ENCODE measurements at regions not wholly inside any gene's neighbourhood (a gene's known extent, or its start where the extent isn't known, plus 50 kb on each side); places are given as distances from the start of the nearest gene placed in this dataset.

- H3K4me1 ChIP-seq (ENCODE audit: insufficient read depth) = no peaks in the 10 kb centered on the region; the same call in 1 of the 2 replicates
- DNase-seq (ENCODE audit: low spot score) (no peak), ATAC-seq (no peak)
- no peak overlapping the region for H3K4me2 ChIP-seq
- TF ChIP-seq REST (IDR thresholded peaks at IDR 0.05; ENCODE audit: unreplicated experiment) = no peak
- no peaks in the 10 kb centered on the region for H3F3A ChIP-seq (replicated peaks; ENCODE audit: low read depth)
- peaks cover 7% of the 10 kb centered on the region; the same call in 2 of the 3 replicates for H3K4me1 Mint-ChIP-seq
- H3K79me2 ChIP-seq (replicated peaks; ENCODE audit: insufficient read depth) = no peaks in the 10 kb centered on the region
- peaks cover 4% of the 10 kb centered on the region for H3K27me3 Mint-ChIP-seq (ENCODE audit: insufficient read depth, low read depth, poor library complexity)
- H2AFZ ChIP-seq = no peak overlapping the region
- no peak overlapping the region for H3K4me3 Mint-ChIP-seq
- no peak overlapping the region for H3K4me3 ChIP-seq
- no peak overlapping the region for H3K27ac ChIP-seq (ENCODE audit: low read depth)
- H4K20me1 ChIP-seq (replicated peaks; ENCODE audit: insufficient read depth) = no peaks in the 10 kb centered on the region
- H3K27ac Mint-ChIP-seq = no peak overlapping the region
- H3K9me3 Mint-ChIP-seq = no peaks in the 10 kb centered on the region
- H3K36me3 ChIP-seq (ENCODE audit: insufficient read depth) = no peaks in the 10 kb centered on the region
- no peaks in the 10 kb centered on the region for H3K36me3 Mint-ChIP-seq (ENCODE audit: low read depth)
- H3K27me3 ChIP-seq (ENCODE audit: insufficient read depth) = no peaks in the 10 kb centered on the region
- H3K9me2 ChIP-seq (ENCODE audit: insufficient read depth) = peaks cover 3% of the 10 kb centered on the region; the same call in 1 of the 2 replicates
Measured at GRCh38 chr11:128289048-128289447, 298.3 kb downstream of the ETS1 start.

GRCh38 chr11:128288368-128288767, 299.0 kb downstream of the ETS1 start:
- Mint-ChIP-seq H3K27ac (no peak overlapping the region), H3K4me1 (peaks cover 7% of the 10 kb centered on the region; the same call in 2 of the 3 replicates), H3K36me3 (ENCODE audit: low read depth) (no peaks in the 10 kb centered on the region), H3K27me3 (ENCODE audit: insufficient read depth, low read depth, poor library complexity) (peaks cover 4% of the 10 kb centered on the region), H3K9me3 (no peaks in the 10 kb centered on the region), H3K4me3 (no peak overlapping the region)
- Histone ChIP-seq H4K20me1 (replicated peaks; ENCODE audit: insufficient read depth) (no peaks in the 10 kb centered on the region), H3K36me3 (ENCODE audit: insufficient read depth) (no peaks in the 10 kb centered on the region), H3K4me1 (ENCODE audit: insufficient read depth) (no peaks in the 10 kb centered on the region; the same call in 1 of the 2 replicates), H3K79me2 (replicated peaks; ENCODE audit: insufficient read depth) (no peaks in the 10 kb centered on the region), H2AFZ (no peak overlapping the region), H3K4me2 (no peak overlapping the region), H3K4me3 (no peak overlapping the region), H3K27me3 (ENCODE audit: insufficient read depth) (no peaks in the 10 kb centered on the region), H3F3A (replicated peaks; ENCODE audit: low read depth) (no peaks in the 10 kb centered on the region), H3K9me2 (ENCODE audit: insufficient read depth) (peaks cover 1% of the 10 kb centered on the region; the same call in 1 of the 2 replicates), H3K27ac (ENCODE audit: low read depth) (no peak overlapping the region)
- ATAC-seq (no peak), DNase-seq (ENCODE audit: low spot score) (no peak)
- TF ChIP-seq NANOG (IDR thresholded peaks at IDR 0.05; ENCODE audit: borderline replicate concordance) (no peak), REST (IDR thresholded peaks at IDR 0.05; ENCODE audit: unreplicated experiment) (peak; percentile 56)

Data from GM23338 (cell line).